Forelimb muscle (tissue), 1 donor: ENCODE measurements at regions not wholly inside any gene's neighbourhood (a gene's known extent, or its start where the extent isn't known, plus 50 kb on each side); places are given as distances from the start of the nearest gene placed in this dataset.

Source experiments
- DNase-seq: peaks from one replicate; pipeline ENCODE4 v3.0.0-alpha.2; 2013; ENCODE audit warnings: low read depth

GRCh38 chr6:50102676-50103075 is 52.9 kb upstream of the DEFB112 start:
- DNase-seq, result no peak

- no peak for DNase-seq
Measured at GRCh38 chr6:50110587-50110986, 60.9 kb upstream of the DEFB112 start.

GRCh38 chr6:50112981-50113857 is 63.5 kb upstream of the DEFB112 start:
- DNase-seq, result no peak

GRCh38 chr6:50116390-50116789 is 66.7 kb upstream of the DEFB112 start:
- no peak for DNase-seq

- DNase-seq, result no peak
Measured at GRCh38 chr6:50116797-50117542, 67.2 kb upstream of the DEFB112 start.

- no peak for DNase-seq
Measured at GRCh38 chr6:50120300-50120699, 70.6 kb upstream of the DEFB112 start.

- no peak for DNase-seq
Measured at GRCh38 chr6:50123688-50124087, 74.0 kb upstream of the DEFB112 start.

- no peak for DNase-seq
Measured at GRCh38 chr6:50124572-50124971, 74.8 kb upstream of the DEFB112 start.

- DNase-seq, result no peak
Measured at GRCh38 chr6:50128420-50129005, 78.8 kb upstream of the DEFB112 start.

- DNase-seq, result no peak
Measured at GRCh38 chr6:50135968-50136367, 86.2 kb upstream of the DEFB112 start.

- no peak for DNase-seq
Measured at GRCh38 chr6:50141100-50141499, 91.4 kb upstream of the DEFB112 start.

GRCh38 chr6:50143011-50143719 is 93.4 kb upstream of the DEFB112 start:
- no peak for DNase-seq

GRCh38 chr6:50145125-50145524 is 95.4 kb upstream of the DEFB112 start:
- no peak for DNase-seq

- no peak for DNase-seq
Measured at GRCh38 chr6:50147371-50147770, 97.6 kb upstream of the DEFB112 start.

GRCh38 chr6:50180646-50181045 is 130.9 kb upstream of the DEFB112 start:
- DNase-seq, result no peak

GRCh38 chr6:50185006-50185405 is 135.3 kb upstream of the DEFB112 start:
- DNase-seq, result no peak

GRCh38 chr6:50187351-50187921 is 137.7 kb upstream of the DEFB112 start:
- DNase-seq, result no peak

GRCh38 chr6:50198245-50198644 is 148.5 kb upstream of the DEFB112 start:
- no peak for DNase-seq

GRCh38 chr6:50202766-50203165 is 153.0 kb upstream of the DEFB112 start:
- no peak for DNase-seq

- no peak for DNase-seq
Measured at GRCh38 chr6:50211582-50211981, 161.9 kb upstream of the DEFB112 start.

GRCh38 chr6:50213146-50213545 is 163.4 kb upstream of the DEFB112 start:
- no peak for DNase-seq

- DNase-seq, result no peak
Measured at GRCh38 chr6:50214937-50215336, 165.2 kb upstream of the DEFB112 start.
